Heart left ventricle (tissue), 13 donors: ENCODE measurements at regions not wholly inside any gene's neighbourhood (a gene's known extent, or its start where the extent isn't known, plus 50 kb on each side); places are given as distances from the start of the nearest gene placed in this dataset.

ENCODE experiments used
- CTCF ChIP-seq, 12 donors: fragments of 200-600 bp; sonication (generic) in 4 of 12; IDR thresholded peaks; one replicate each; pipeline versions ENCODE4 v1.5.0 to v1.8.0; 2018 to 2022; ENCODE audit warnings: antibody characterized with exemption in 12 of 12, mild to moderate bottlenecking in 5 of 12
- POLR2A ChIP-seq, 2 donors: fragments of 450-650 bp; IDR thresholded peaks; one replicate each; pipeline ENCODE4 v1.6.1; 2017; ENCODE audit warnings: antibody characterized with exemption in 2 of 2, mild to moderate bottlenecking in 2 of 2, moderate library complexity in 2 of 2
- donor health status: ischemic (EF 13 %, LVEDD 7.1; RV severe dilation, severe dysfunction).
- donor health status: DM: no; HTN: yes; CAD: no.
- donor health status: DM: no; HTN: no; CAD: no.
- donor health status: ischemic (EF 25% LVEDD 6.9; RV normal size, moderate dysfunction).
- donor health status: ischemic (EF 25% LVEDD 5.7; RV mildly dilated, moderate dysfunction).
- donor health status: ischemic (EF 35%, LVEDD 5.7; RV mildly dilated, moderate dysfunction).
- donor health status: nonischemic (EF 11% LVEDD 7.7; RV severe dilation, severe dysfunction).
- donor health status: DM: yes; HTN: yes; CAD: no.
- donor health status: PGD.
- donor health status: ischemic (EF 29% LVEDD 5.4; RV normal size, mild dysfunction).
- donor health status: nonischemic (EF 23%, LVEDD 6.1; RV moderate dilation, normal function).

GRCh38 chr21:28598214-28598613 lies 394.5 kb downstream of the LTN1 start:
- TF ChIP-seq CTCF (IDR thresholded peaks at IDR 0.05) (no peak), POLR2A (IDR thresholded peaks at IDR 0.05) (no peak)
